IMR-90 (cell line): ENCODE measurements at regions not wholly inside any gene's neighbourhood (a gene's known extent, or its start where the extent isn't known, plus 50 kb on each side); places are given as distances from the start of the nearest gene placed in this dataset.

Experiments
- ATAC-seq: fragments of 200-7000 bp; cut with Tn5 transposase; 2 replicates; pipeline ENCODE4 v1.9.1; 2020; ENCODE audit warnings: low read depth, mild to moderate bottlenecking, moderate library complexity
- BruUV-seq: library from RNA; stranded (reverse); fragments of 400-500 nt; replicated peaks from 2 replicates; lab custom pipeline; 2021; lab: Mats Ljungman, UMichigan
- CTCF ChIA-PET: fragments of 300-600 bp; formaldehyde crosslinking; extraction: SDS; loops from one replicate; lab custom pipeline; 2021; ENCODE audit warnings: antibody characterized with exemption; lab: Yijun Ruan, JAX
- POLR2A ChIA-PET: fragments of 300-600 bp; sonication (Branson Sonifier 250); formaldehyde crosslinking; loops from one replicate; lab custom pipeline; 2022; ENCODE audit warnings: antibody characterized with exemption; ENCODE audit not compliant: unreplicated experiment; lab: Charles Lee
- DNase-seq: peaks from one replicate; pipeline ENCODE4 v3.0.0; 2013
- H2AFZ ChIP-seq: replicated peaks from 2 replicates; pipeline ENCODE3; 2013; ENCODE audit warnings: low read length, mild to moderate bottlenecking; ENCODE audit not compliant: poor library complexity
- H2AK5ac ChIP-seq: 2 replicates; pipeline ENCODE4 v1.6.1; 2013; ENCODE audit warnings: low read depth, low read length, inconsistent platforms
- H2AK9ac ChIP-seq: replicated peaks from 2 replicates; pipeline ENCODE3; 2013; ENCODE audit warnings: mild to moderate bottlenecking, low read depth, low read length, moderate library complexity; ENCODE audit not compliant: poor library complexity
- H2BK120ac ChIP-seq: 2 replicates; pipeline ENCODE4 v1.6.1; 2013; ENCODE audit warnings: low read depth, low read length, inconsistent platforms
- H2BK15ac ChIP-seq: 3 replicates; pipeline ENCODE4 v1.6.1; 2013; ENCODE audit warnings: low read depth, low read length, inconsistent platforms
- H2BK20ac ChIP-seq: 2 replicates; pipeline ENCODE4 v1.6.1; 2013; ENCODE audit warnings: low read depth, mild to moderate bottlenecking, inconsistent platforms, low read length, moderate library complexity
- H2BK5ac ChIP-seq: 2 replicates; pipeline ENCODE4 v1.6.1; 2013; ENCODE audit warnings: mild to moderate bottlenecking, low read depth, low read length, inconsistent platforms; ENCODE audit not compliant: poor library complexity, severe bottlenecking
- H3K14ac ChIP-seq: replicated peaks from 2 replicates; pipeline ENCODE4 v1.6.1; 2013; ENCODE audit warnings: low read depth, low read length, inconsistent platforms
- H3K18ac ChIP-seq: 2 replicates; pipeline ENCODE4 v1.6.1; 2013; ENCODE audit warnings: low read depth, low read length, control low read depth
- H3K23ac ChIP-seq: 2 replicates; pipeline ENCODE4 v1.6.1; 2013; ENCODE audit warnings: low read depth, low read length, inconsistent platforms
- H3K27ac ChIP-seq: 2 replicates; pipeline ENCODE4 v1.5.1; 2013; ENCODE audit warnings: mild to moderate bottlenecking, control low read depth, low read length; ENCODE audit not compliant: insufficient read depth
- H3K27me3 ChIP-seq: 2 replicates; pipeline ENCODE4 v1.6.1; 2013; ENCODE audit warnings: low read length; ENCODE audit not compliant: control insufficient read depth, insufficient read depth
- H3K36me3 ChIP-seq: 2 replicates; pipeline ENCODE4 v1.6.1; 2013; ENCODE audit warnings: low read length, mixed read lengths; ENCODE audit not compliant: control insufficient read depth, insufficient read depth
- H3K4ac ChIP-seq: 2 replicates; pipeline ENCODE4 v1.6.1; 2013; ENCODE audit warnings: low read depth, low read length, inconsistent platforms
- H3K4me1 ChIP-seq: 2 replicates; pipeline ENCODE4 v1.6.1; 2013; ENCODE audit warnings: low read length, mixed read lengths; ENCODE audit not compliant: control insufficient read depth, insufficient read depth
- H3K4me2 ChIP-seq: 2 replicates; pipeline ENCODE4 v1.6.1; 2013; ENCODE audit warnings: low read depth, mild to moderate bottlenecking, control low read depth, low read length, moderate library complexity
- H3K4me3 ChIP-seq: 2 replicates; pipeline ENCODE4 v1.5.1; 2013; ENCODE audit warnings: low read depth, mild to moderate bottlenecking, control low read depth, low read length, moderate library complexity; ENCODE audit not compliant: insufficient read depth
- H3K56ac ChIP-seq: 2 replicates; pipeline ENCODE4 v1.6.1; 2013; ENCODE audit warnings: low read length, inconsistent platforms; ENCODE audit not compliant: insufficient read depth; ENCODE audit errors: extremely low read depth
- H3K79me1 ChIP-seq, 2 experiments: 2 replicates each; pipeline ENCODE4 v1.6.1; 2013; ENCODE audit warnings: low read length in 2 of 2, inconsistent platforms in 1 of 2, low read depth in 1 of 2
- H3K9ac ChIP-seq: 2 replicates; pipeline ENCODE4 v1.6.1; 2013; ENCODE audit warnings: low read depth, low read length, control low read depth
- H3K9me1 ChIP-seq: 2 replicates; pipeline ENCODE4 v1.6.1; 2013; ENCODE audit warnings: low read length, inconsistent platforms; ENCODE audit not compliant: insufficient read depth
- H3K9me3 ChIP-seq: 2 replicates; pipeline ENCODE4 v1.6.1; 2013; ENCODE audit warnings: low read length; ENCODE audit not compliant: control insufficient read depth, insufficient read depth
- H4K20me1 ChIP-seq: 2 replicates; pipeline ENCODE4 v1.6.1; 2013; ENCODE audit warnings: low read length, inconsistent platforms; ENCODE audit not compliant: insufficient read depth
- H4K5ac ChIP-seq: 2 replicates; pipeline ENCODE4 v1.6.1; 2013; ENCODE audit warnings: mild to moderate bottlenecking, low read depth, low read length, control low read depth
- H4K8ac ChIP-seq, 2 experiments: 2 replicates each; pipeline ENCODE4 v1.6.1; 2013; ENCODE audit warnings: low read depth in 2 of 2, low read length in 2 of 2, control low read depth in 1 of 2, inconsistent platforms in 1 of 2
- H4K91ac ChIP-seq: 2 replicates; pipeline ENCODE4 v1.6.1; 2013; ENCODE audit warnings: low read depth, low read length, inconsistent platforms; ENCODE audit not compliant: insufficient read depth
- BHLHE40 ChIP-seq: fragments of 150-350 bp; IDR thresholded peaks from 2 replicates; pipeline ENCODE4 v1.6.1; 2016; ENCODE audit warnings: mild to moderate bottlenecking, low read depth, low read length
- CHD1 ChIP-seq: IDR thresholded peaks from 2 replicates; pipeline ENCODE4 v1.6.1; 2012; ENCODE audit warnings: low read depth, low read length, improper control_type of control experiment
- CTCF ChIP-seq: conservative IDR thresholded peaks from 2 replicates; pipeline ENCODE4 v1.5.1; 2012; ENCODE audit warnings: mild to moderate bottlenecking, low read depth, low read length, improper control_type of control experiment
- ELK1 ChIP-seq: fragments of 150-350 bp; IDR thresholded peaks from 2 replicates; pipeline ENCODE4 v1.6.1; 2016; ENCODE audit warnings: low read depth, mild to moderate bottlenecking, low read length, moderate library complexity, borderline replicate concordance
- MAFK ChIP-seq: IDR thresholded peaks from 2 replicates; pipeline ENCODE4 v1.6.1; 2012; ENCODE audit warnings: low read depth, low read length, improper control_type of control experiment
- MAZ ChIP-seq: IDR thresholded peaks from 2 replicates; pipeline ENCODE4 v1.6.1; 2012; ENCODE audit warnings: low read depth, mild to moderate bottlenecking, low read length, improper control_type of control experiment, moderate library complexity, borderline replicate concordance
- MXI1 ChIP-seq: IDR thresholded peaks from 2 replicates; pipeline ENCODE4 v1.6.1; 2012; ENCODE audit warnings: low read depth, mild to moderate bottlenecking, low read length, moderate library complexity, borderline replicate concordance
- NFE2L2 ChIP-seq: fragments of 150-350 bp; IDR thresholded peaks from 2 replicates; pipeline ENCODE4 v1.6.1; 2016; ENCODE audit warnings: low read depth, mild to moderate bottlenecking, low read length
- POLR2A ChIP-seq: IDR thresholded peaks from 2 replicates; pipeline ENCODE4 v1.6.1; 2012; ENCODE audit warnings: mild to moderate bottlenecking, low read depth, low read length
- RAD21 ChIP-seq: IDR thresholded peaks from 2 replicates; pipeline ENCODE4 v1.6.1; 2012; ENCODE audit warnings: low read length, improper control_type of control experiment
- RCOR1 ChIP-seq: IDR thresholded peaks from 2 replicates; pipeline ENCODE4 v1.6.1; 2012; ENCODE audit warnings: mild to moderate bottlenecking, low read length, improper control_type of control experiment; ENCODE audit not compliant: insufficient replicate concordance
- RFX5 ChIP-seq: IDR thresholded peaks from 2 replicates; pipeline ENCODE4 v1.8.0; 2012; ENCODE audit warnings: low read depth, mild to moderate bottlenecking, low read length, moderate library complexity
- WGBS, 2 experiments: methylation state at CpG; one replicate each; pipeline versions ENCODE4 v1.1.5 to v1.1.7; 2013; ENCODE audit warnings: missing lambda C conversion rate in 2 of 2; ENCODE audit not compliant: insufficient read length in 1 of 2; ENCODE audit errors: extremely low coverage in 2 of 2; 5-methylcytosine and 5-hydroxymethylcytosine counted together
- dilution Hi-C: fragments of 300-500 bp; cut with HindIII; formaldehyde crosslinking; loops from one replicate; pipeline ENCODE4 v1.14.3; 2018; ENCODE audit warnings: low sequenced_read_pairs; ENCODE audit not compliant: unreplicated experiment
- in situ Hi-C: fragments of 300-500 bp; cut with MboI; formaldehyde crosslinking; loops from 3 replicates; pipeline ENCODE4 v1.14.3; 2019; ENCODE audit warnings: low sequenced_read_pairs, inconsistent platforms, mixed read lengths
- intact Hi-C: fragments of 100-400 bp; cut with micrococcal nuclease; formaldehyde crosslinking; loops from 2 replicates; pipeline ENCODE4 v1.10.0; 2022

GRCh38 chr2:234828382-234829073, 123.3 kb upstream of the SH3BP4 start:
- Histone ChIP-seq H3K36me3 (no peaks in the 10 kb centered on the region), H3K18ac (no peak overlapping the region; the same call in 1 of the 2 replicates), H3K27me3 (no peaks in the 10 kb centered on the region), H3K9ac (no peak overlapping the region), H2BK15ac (0 out of 3 replicates have a peak overlapping the region, but pooled peaks have one; percentile 27), H3K14ac (no peak overlapping the region), H3K23ac (no peak overlapping the region), H4K20me1 (no peaks in the 10 kb centered on the region), H4K5ac (no peak overlapping the region), H3K4me2 (no peak overlapping the region), H2BK120ac (peak overlapping the region; percentile 3; the same call in 1 of the 2 replicates), H4K91ac (no peak overlapping the region), H2AK5ac (peak overlapping the region; percentile 20), H4K8ac (no peak overlapping the region; a peak in 1 of 4 replicates), H3K9me1 (peaks cover 15% of the 10 kb centered on the region), H2AFZ (no peak overlapping the region), H2BK5ac (no peak overlapping the region), H3K9me3 (no peaks in the 10 kb centered on the region), H3K4me3 (no peak overlapping the region), H2BK20ac (peak overlapping the region; percentile 48; the same call in 1 of the 2 replicates), H3K79me1 (0 out of 4 replicates have a peak, but pooled peaks cover 0 to 7% of the 10 kb centered on the region in 2 experiments), H3K4me1 (peaks cover 9% of the 10 kb centered on the region), H3K4ac (peak overlapping the region; percentile 36; the same call in 1 of the 2 replicates), H3K56ac (no peak overlapping the region), H2AK9ac (no peak overlapping the region), H3K27ac (no peak overlapping the region)
- no peak for TF ChIP-seq MAFK
- no peak for TF ChIP-seq MAZ
- no peak for TF ChIP-seq MXI1
- no peak for TF ChIP-seq RAD21
- TF ChIP-seq NFE2L2 = no peak
- no peak for TF ChIP-seq ELK1
- TF ChIP-seq RCOR1 = no peak
- no peak for TF ChIP-seq RFX5
- TF ChIP-seq CTCF = no peak
- TF ChIP-seq CHD1 = no peak
- no peak for TF ChIP-seq POLR2A
- no peak for TF ChIP-seq BHLHE40
- DNase-seq (no peak), ATAC-seq (no peak)
- dilution Hi-C loops (no loop called here), in situ Hi-C loops (no loop called here), intact Hi-C loops (no loop called here)
- no TSS peak for BruUV-seq
- WGBS, 2 experiments = 89% methylated on average over 3 of the region's 10 CpGs; no CpG with 5 or more reads in 1 of the 2 experiments
- CTCF ChIA-PET = interaction anchor here (0.7 kb wide), 1 partner anchor 45 kb away, joined by 3 read pairs; no protein-coding TSS in a partner anchor
- POLR2A ChIA-PET = no interaction called here
